ENCODE measurements at regions not wholly inside any gene's neighbourhood (a gene's known extent, or its start where the extent isn't known, plus 50 kb on each side); places are given as distances from the start of the nearest gene placed in this dataset.

DNA sequence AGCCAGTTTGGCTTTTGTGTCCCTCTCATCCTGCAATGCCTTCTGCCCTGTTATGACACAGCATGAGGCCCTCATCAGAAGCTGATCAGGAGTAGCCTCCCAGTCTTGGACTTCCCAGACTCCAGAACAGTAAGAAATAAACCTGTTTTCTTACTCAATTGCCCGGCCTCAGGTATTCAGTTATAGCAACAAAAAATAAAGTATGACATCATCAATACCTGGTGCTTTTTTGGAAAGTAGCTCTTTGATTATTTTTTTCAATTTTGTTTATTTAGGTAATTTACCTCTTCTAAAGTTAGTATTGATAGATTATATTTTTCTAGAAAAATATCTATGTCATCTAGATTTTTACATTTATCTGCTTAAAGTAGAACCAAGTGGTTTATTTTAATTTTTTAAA, 112.8 kb upstream of the CES5A start:
- intact Hi-C loops (cut with DNase I) = no loop called here
- no peak overlapping the region for H3K4me3 ChIP-seq
- no peaks in the 10 kb centered on the region for H3K36me3 ChIP-seq
- no peaks in the 10 kb centered on the region for H3K4me1 ChIP-seq
- no peak for ATAC-seq
- no peaks in the 10 kb centered on the region for H3K9me3 ChIP-seq
- TF ChIP-seq, protein P1, sequence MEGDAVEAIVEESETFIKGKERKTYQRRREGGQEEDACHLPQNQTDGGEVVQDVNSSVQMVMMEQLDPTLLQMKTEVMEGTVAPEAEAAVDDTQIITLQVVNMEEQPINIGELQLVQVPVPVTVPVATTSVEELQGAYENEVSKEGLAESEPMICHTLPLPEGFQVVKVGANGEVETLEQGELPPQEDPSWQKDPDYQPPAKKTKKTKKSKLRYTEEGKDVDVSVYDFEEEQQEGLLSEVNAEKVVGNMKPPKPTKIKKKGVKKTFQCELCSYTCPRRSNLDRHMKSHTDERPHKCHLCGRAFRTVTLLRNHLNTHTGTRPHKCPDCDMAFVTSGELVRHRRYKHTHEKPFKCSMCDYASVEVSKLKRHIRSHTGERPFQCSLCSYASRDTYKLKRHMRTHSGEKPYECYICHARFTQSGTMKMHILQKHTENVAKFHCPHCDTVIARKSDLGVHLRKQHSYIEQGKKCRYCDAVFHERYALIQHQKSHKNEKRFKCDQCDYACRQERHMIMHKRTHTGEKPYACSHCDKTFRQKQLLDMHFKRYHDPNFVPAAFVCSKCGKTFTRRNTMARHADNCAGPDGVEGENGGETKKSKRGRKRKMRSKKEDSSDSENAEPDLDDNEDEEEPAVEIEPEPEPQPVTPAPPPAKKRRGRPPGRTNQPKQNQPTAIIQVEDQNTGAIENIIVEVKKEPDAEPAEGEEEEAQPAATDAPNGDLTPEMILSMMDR (IDR thresholded peaks at IDR 0.05) = no peak
- no peaks in the 10 kb centered on the region for H3K27me3 ChIP-seq (ENCODE audit: low read depth)
- H3K27ac ChIP-seq = no peak overlapping the region
- no peak for DNase-seq

DNA sequence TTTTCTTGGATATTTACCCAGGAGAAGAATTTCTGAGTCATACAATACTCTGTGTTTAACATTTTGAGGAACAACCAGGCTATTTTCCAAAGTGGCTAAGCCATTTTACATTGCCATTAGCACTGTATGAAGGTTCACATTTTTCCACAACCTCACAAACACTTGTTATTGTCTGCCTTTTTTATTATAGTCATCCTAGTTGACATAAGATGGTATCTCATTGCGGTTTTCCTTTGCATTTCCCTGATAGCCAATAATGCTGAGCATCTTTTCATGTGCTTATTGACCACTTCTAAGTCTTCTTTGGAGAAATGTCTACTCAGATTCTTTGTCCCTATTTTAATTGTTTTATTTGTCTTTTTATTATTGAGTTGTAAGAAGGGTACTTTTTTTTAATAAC, 107.4 kb upstream of the CES5A start:
- DNase-seq (no peak), ATAC-seq (no peak)
- TF ChIP-seq, protein P1 (IDR thresholded peaks at IDR 0.05) = no peak
- Histone ChIP-seq H3K27ac (no peak overlapping the region), H3K4me3 (no peak overlapping the region), H3K27me3 (ENCODE audit: low read depth) (no peaks in the 10 kb centered on the region), H3K36me3 (no peaks in the 10 kb centered on the region), H3K4me1 (no peaks in the 10 kb centered on the region), H3K9me3 (no peaks in the 10 kb centered on the region)
- intact Hi-C loops (cut with DNase I) = no loop called here

DNA sequence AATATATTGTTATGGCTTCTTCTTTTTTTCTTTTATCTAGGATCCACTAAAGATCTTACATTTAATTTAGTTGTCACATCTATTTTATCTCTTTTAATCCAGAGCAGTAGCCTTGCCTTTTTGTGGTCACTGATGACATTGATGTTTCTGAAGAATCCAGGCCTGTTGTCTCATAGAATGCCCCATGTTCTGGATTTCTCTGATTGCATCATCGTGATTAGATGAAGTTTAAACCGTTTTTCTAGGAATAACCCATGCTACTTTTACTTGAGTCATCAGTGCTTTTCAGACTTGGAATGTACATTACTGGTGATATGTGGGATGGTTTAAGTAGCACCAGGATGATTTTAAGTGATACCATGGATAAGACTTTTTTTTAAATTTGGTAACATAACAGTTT, 106.4 kb upstream of the CES5A start:
- TF ChIP-seq, protein P1 (IDR thresholded peaks at IDR 0.05) = no peak
- Histone ChIP-seq H3K9me3 (no peaks in the 10 kb centered on the region), H3K4me3 (no peak overlapping the region), H3K36me3 (no peaks in the 10 kb centered on the region), H3K27me3 (ENCODE audit: low read depth) (no peaks in the 10 kb centered on the region), H3K4me1 (no peaks in the 10 kb centered on the region), H3K27ac (no peak overlapping the region)
- ATAC-seq (no peak), DNase-seq (no peak)
- intact Hi-C loops (cut with DNase I) = no loop called here

DNA sequence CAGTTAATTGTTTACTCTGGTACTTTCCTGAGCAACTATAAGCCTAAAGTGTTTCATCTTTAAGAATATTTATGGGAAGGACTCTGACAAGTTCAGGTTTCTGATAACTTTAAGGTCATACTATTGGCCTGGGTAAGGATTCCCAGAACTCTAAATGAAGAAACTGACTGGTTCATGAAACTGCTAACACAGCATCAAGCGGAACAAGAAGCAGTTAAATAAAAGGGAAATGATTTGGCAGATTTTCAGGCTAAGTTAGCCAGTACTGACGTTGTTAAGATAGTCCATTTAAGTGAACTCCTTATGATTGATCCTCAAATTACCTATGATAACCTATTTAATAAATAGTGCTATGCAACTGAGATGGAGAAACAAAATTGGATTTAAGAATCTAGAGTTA, 101.6 kb upstream of the CES5A start:
- H3K9me3 ChIP-seq = no peaks in the 10 kb centered on the region
- no peak overlapping the region for H3K27ac ChIP-seq
- no peaks in the 10 kb centered on the region for H3K27me3 ChIP-seq (ENCODE audit: low read depth)
- TF ChIP-seq, protein P1 (IDR thresholded peaks at IDR 0.05) = no peak
- no peaks in the 10 kb centered on the region for H3K4me1 ChIP-seq
- no peak for ATAC-seq
- no peak for DNase-seq
- H3K4me3 ChIP-seq = no peak overlapping the region
- H3K36me3 ChIP-seq = no peaks in the 10 kb centered on the region
- intact Hi-C loops (cut with DNase I) = no loop called here

DNA sequence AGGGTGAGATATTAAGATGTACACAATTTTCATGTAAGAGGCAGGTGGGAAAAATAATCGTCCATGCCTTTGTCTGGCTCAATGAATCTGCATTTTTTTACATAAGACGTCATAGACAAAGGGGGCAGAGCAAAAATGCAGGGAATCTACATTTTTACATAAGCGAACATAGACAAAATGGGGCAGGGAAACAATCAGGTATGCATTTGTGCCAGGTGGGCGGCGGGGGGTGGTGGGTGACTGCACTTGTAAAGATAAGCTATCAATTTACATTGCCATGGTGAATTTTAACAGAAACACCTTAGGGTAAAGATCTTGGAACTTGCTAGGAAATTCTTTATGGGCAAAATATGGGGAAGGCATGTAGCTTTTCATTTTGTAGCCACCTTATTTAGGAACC, 96.3 kb upstream of the CES5A start:
- no peaks in the 10 kb centered on the region for H3K27me3 ChIP-seq (ENCODE audit: low read depth)
- H3K36me3 ChIP-seq = no peaks in the 10 kb centered on the region
- H3K27ac ChIP-seq = no peak overlapping the region
- intact Hi-C loops (cut with DNase I) = no loop called here
- DNase-seq (no peak), ATAC-seq (no peak)
- peaks cover 6% of the 10 kb centered on the region for H3K4me1 ChIP-seq
- TF ChIP-seq, protein P1 (IDR thresholded peaks at IDR 0.05) = no peak
- H3K4me3 ChIP-seq = no peak overlapping the region
- no peaks in the 10 kb centered on the region for H3K9me3 ChIP-seq

DNA sequence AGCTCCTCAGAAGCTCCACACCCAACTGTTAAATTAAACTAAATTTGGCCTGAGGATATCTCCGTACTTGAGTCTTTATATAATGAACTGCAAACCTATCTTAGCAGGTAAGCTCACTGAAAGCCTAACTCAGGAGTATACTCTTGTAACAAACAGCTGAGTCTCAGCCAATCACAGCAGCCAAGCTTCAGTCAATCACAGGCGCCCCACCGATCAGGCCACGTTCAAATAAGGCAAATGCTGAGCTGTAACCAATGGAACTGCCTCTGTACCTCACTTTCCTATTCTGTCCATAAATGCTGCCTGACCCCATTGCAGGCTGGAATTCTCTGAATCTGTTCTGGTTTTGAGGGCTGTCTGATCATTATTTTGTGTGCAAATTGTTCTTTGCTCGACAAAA, 93.0 kb upstream of the CES5A start:
- intact Hi-C loops (cut with DNase I) = no loop called here
- H3K36me3 ChIP-seq = no peaks in the 10 kb centered on the region
- H3K4me1 ChIP-seq = peaks cover 6% of the 10 kb centered on the region

More for the DNA sequence above, 93.0 kb upstream of the CES5A start:
- peak in 1 of 2 donors; percentile 28 for ATAC-seq
- H3K9me3 ChIP-seq = no peaks in the 10 kb centered on the region
- no peak overlapping the region for H3K27ac ChIP-seq
- TF ChIP-seq, protein P1 (IDR thresholded peaks at IDR 0.05) = no peak
- no peaks in the 10 kb centered on the region for H3K27me3 ChIP-seq (ENCODE audit: low read depth)
- DNase-seq = no peak
- H3K4me3 ChIP-seq = no peak overlapping the region

Data from lower lobe of right lung (tissue), 2 donors.